LNCaP clone FGC (cell line): ENCODE measurements at regions not wholly inside any gene's neighbourhood (a gene's known extent, or its start where the extent isn't known, plus 50 kb on each side); places are given as distances from the start of the nearest gene placed in this dataset.

Source experiments
- DNase-seq: peaks from one replicate; pipeline ENCODE4 v3.0.0-alpha.2; 2011; ENCODE audit warnings: low read depth
- H3K4me3 ChIP-seq: 2 replicates; pipeline ENCODE4 v1.5.1; 2011; ENCODE audit warnings: mild to moderate bottlenecking, low read depth, low read length, control low read depth
- CTCF ChIP-seq: IDR thresholded peaks from 2 replicates; pipeline ENCODE4 v1.5.1; 2012; ENCODE audit warnings: mild to moderate bottlenecking; ENCODE audit not compliant: control insufficient read depth, insufficient read depth; ENCODE audit errors: extremely low read depth

DNA sequence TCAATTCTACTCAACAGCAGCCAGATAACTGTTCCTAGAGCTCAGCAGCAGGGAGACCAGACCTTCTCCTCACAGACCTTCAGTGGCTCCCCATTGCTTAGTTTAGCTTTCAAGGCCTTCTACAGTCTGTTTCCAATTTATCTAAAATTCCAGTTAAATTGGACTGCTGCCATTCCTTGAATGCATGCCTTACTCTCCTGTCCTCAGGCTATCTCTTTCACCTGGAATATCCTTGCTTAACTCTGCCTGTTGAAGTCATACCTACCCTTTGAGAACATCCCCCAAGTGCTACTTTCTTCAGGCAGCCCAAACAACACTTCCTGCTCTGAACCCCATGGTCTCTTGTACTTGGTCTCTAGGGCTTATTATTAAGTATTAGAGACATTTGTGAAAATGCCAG is 120.7 kb upstream of the TENM4 start:
- no peak for TF ChIP-seq CTCF
- H3K4me3 ChIP-seq, result no peak overlapping the region
- no peak for DNase-seq

DNA sequence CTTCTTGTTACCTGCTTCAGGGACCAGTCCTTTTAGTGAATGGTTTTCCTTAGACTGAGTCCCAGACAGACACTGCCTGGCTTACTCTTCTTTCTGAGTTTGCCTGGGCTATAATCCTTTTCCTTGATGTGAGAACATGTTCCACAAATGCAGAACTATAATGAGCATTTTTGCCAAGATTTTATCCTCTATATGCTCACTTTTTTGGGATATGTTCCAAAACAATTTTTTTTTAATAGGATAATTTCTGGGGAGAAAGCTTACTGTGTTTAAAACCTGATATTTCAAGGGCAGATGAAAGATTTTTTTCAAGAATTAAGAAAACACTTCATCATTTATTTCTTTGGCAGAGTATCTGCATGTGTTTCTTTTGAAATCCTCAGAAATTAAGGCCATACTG is 110.0 kb upstream of the TENM4 start:
- H3K4me3 ChIP-seq, result no peak overlapping the region
- TF ChIP-seq CTCF, result no peak
- no peak for DNase-seq

GRCh38 chr11:79547256-79547655 is 106.4 kb upstream of the TENM4 start:
- TF ChIP-seq CTCF, result no peak
- no peak for DNase-seq

DNA sequence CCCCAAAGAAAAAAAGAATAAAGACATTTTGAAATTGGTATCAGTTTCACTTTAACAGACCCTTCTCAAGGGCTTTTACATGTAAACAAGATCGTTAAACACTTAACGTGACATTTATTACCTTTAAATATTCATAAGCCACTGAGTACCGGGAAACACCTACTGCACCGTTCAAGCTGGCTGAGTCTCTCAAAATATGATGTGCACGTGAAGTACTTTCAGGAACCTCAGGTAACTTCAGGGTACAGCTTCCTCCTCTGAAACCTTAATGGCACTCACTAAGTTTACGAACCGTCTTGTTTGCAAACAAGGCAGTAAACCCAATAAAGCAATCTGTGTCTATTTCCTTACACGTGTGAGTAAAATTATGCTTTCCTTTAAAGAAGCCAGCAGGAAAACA is 105.5 kb upstream of the TENM4 start:
- no peak for TF ChIP-seq CTCF
- H3K4me3 ChIP-seq, result no peak overlapping the region
- peak; percentile 42 for DNase-seq

More at GRCh38 chr11:79547256-79547655, 106.4 kb upstream of the TENM4 start:
- H3K4me3 ChIP-seq, result no peak overlapping the region

DNA sequence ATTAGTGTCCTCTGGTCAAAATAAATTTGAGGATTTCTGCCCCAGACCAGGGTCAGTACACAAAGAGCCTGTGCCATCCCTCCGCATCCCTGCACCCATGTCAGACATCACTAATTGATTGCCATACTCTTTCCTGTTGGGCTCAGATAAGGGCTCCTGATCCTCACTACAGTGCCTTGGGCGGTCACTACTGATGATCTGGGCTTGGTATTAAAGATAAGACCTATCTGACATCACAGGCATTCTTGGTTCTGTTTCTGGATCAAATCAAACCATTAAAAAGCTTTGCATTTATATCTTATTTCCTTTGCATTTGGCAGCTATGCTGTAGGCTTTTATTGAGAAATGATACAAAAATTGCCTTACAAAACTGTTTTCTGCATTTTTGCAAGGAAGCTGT is 103.5 kb upstream of the TENM4 start:
- no peak overlapping the region for H3K4me3 ChIP-seq
- DNase-seq, result no peak
- TF ChIP-seq CTCF, result no peak

GRCh38 chr11:79543101-79543500 is 102.3 kb upstream of the TENM4 start:
- DNase-seq, result no peak
- TF ChIP-seq CTCF, result no peak
- H3K4me3 ChIP-seq, result no peak overlapping the region

GRCh38 chr11:79541466-79541865 is 100.6 kb upstream of the TENM4 start:
- no peak overlapping the region for H3K4me3 ChIP-seq
- no peak for DNase-seq
- TF ChIP-seq CTCF, result no peak
